ENCODE measurements at regions not wholly inside any gene's neighbourhood (a gene's known extent, or its start where the extent isn't known, plus 50 kb on each side); places are given as distances from the start of the nearest gene placed in this dataset.
"Not testable (repeated sequence)": the region's sequence is repeated elsewhere in the genome, so short reads cannot be mapped to it uniquely, and the experiment has no call there.

- no peaks in the 10 kb centered on the region for H3K4me1 ChIP-seq
- ATAC-seq (no peak), DNase-seq (no peak)
- no peak overlapping the region for H3K4me3 ChIP-seq
- no peak for TF ChIP-seq CTCF (IDR thresholded peaks at IDR 0.05)
- TF ChIP-seq POLR2A (IDR thresholded peaks at IDR 0.05): no peak
- H3K27me3 ChIP-seq: no peaks in the 10 kb centered on the region
- H3K27ac ChIP-seq: no peak overlapping the region
- intact Hi-C loops (cut with DNase I): no loop called here
- H3K9me3 ChIP-seq: no peaks in the 10 kb centered on the region
- H3K36me3 ChIP-seq (replicated peaks in 1 of 2; ENCODE audit: insufficient read depth in 1 of 2, low read depth in 2 of 2): no peaks in the 10 kb centered on the region
- 58 to 80% methylated on average over 6 of the region's 6 CpGs for WGBS, 2 donors
Observed at GRCh38 chr16:13335879-13336278, 434.5 kb downstream of the SHISA9 start.

- ATAC-seq (no peak), DNase-seq (no peak)
- Histone ChIP-seq H3K4me1 (no peaks in the 10 kb centered on the region), H3K27me3 (no peaks in the 10 kb centered on the region), H3K9me3 (no peaks in the 10 kb centered on the region), H3K4me3 (no peak overlapping the region), H3K36me3 (replicated peaks in 1 of 2; ENCODE audit: insufficient read depth in 1 of 2, low read depth in 2 of 2) (no peaks in the 10 kb centered on the region), H3K27ac (no peak overlapping the region)
- WGBS, 2 donors: 42 to 47% methylated on average over 1 of the region's 1 CpG
- intact Hi-C loops (cut with DNase I): no loop called here
- TF ChIP-seq POLR2A (IDR thresholded peaks at IDR 0.05) (no peak), CTCF (IDR thresholded peaks at IDR 0.05) (no peak)
Observed at GRCh38 chr16:13336335-13336734, 434.9 kb downstream of the SHISA9 start.

GRCh38 chr16:13336907-13337881 lies 435.8 kb downstream of the SHISA9 start:
- DNase-seq; H3K4me3 ChIP-seq; H3K27ac ChIP-seq; H3K9me3 ChIP-seq; ATAC-seq; intact Hi-C loops (cut with DNase I); H3K36me3 ChIP-seq (replicated peaks in 1 of 2; ENCODE audit: insufficient read depth in 1 of 2, low read depth in 2 of 2); H3K27me3 ChIP-seq; H3K4me1 ChIP-seq: not testable (repeated sequence)
- WGBS, 2 donors: 52 to 66% methylated on average over 6 of the region's 6 CpGs

- no peak overlapping the region for H3K4me3 ChIP-seq
- H3K9me3 ChIP-seq: no peaks in the 10 kb centered on the region
- intact Hi-C loops (cut with DNase I): no loop called here
- no peak overlapping the region for H3K27ac ChIP-seq
- H3K4me1 ChIP-seq: no peaks in the 10 kb centered on the region
- TF ChIP-seq CTCF (IDR thresholded peaks at IDR 0.05) (no peak), POLR2A (IDR thresholded peaks at IDR 0.05) (no peak)
- no peaks in the 10 kb centered on the region for H3K36me3 ChIP-seq (replicated peaks in 1 of 2; ENCODE audit: insufficient read depth in 1 of 2, low read depth in 2 of 2)
- DNase-seq (no peak), ATAC-seq (no peak)
- WGBS, 2 donors: 51 to 59% methylated on average over 3 of the region's 3 CpGs
- H3K27me3 ChIP-seq: no peaks in the 10 kb centered on the region
Observed at GRCh38 chr16:13338044-13338443, 436.6 kb downstream of the SHISA9 start.

- no peak for TF ChIP-seq POLR2A (IDR thresholded peaks at IDR 0.05)
- no peak for TF ChIP-seq CTCF (IDR thresholded peaks at IDR 0.05)
- Histone ChIP-seq H3K9me3 (no peaks in the 10 kb centered on the region), H3K27ac (no peak overlapping the region), H3K27me3 (no peaks in the 10 kb centered on the region), H3K36me3 (replicated peaks in 1 of 2; ENCODE audit: insufficient read depth in 1 of 2, low read depth in 2 of 2) (no peaks in the 10 kb centered on the region), H3K4me3 (no peak overlapping the region), H3K4me1 (no peaks in the 10 kb centered on the region)
- no peak for DNase-seq
- intact Hi-C loops (cut with DNase I): no loop called here
- WGBS, 2 donors: 46 to 56% methylated on average over 3 of the region's 3 CpGs
- no peak for ATAC-seq
Observed at GRCh38 chr16:13342675-13343074, 441.3 kb downstream of the SHISA9 start.
